CD14-positive monocyte (primary cell): ENCODE measurements at regions not wholly inside any gene's neighbourhood (a gene's known extent, or its start where the extent isn't known, plus 50 kb on each side); places are given as distances from the start of the nearest gene placed in this dataset.

ENCODE experiments used
- DNase-seq, 3 donors: peaks; one replicate each; pipeline ENCODE4 v3.0.0-alpha.2; 2011 to 2022
- H2AFZ ChIP-seq: 2 replicates; pipeline ENCODE4 v1.6.0; 2012; ENCODE audit warnings: mild to moderate bottlenecking, low read depth, low read length, inconsistent platforms; ENCODE audit not compliant: insufficient read depth, poor library complexity, severe bottlenecking
- H3K27ac ChIP-seq, 2 donors: 1 replicate in 1 of 2; 2 replicates in 1 of 2; pipeline ENCODE4 v1.5.1; 2012 to 2013; ENCODE audit warnings: low read length in 2 of 2, control low read depth in 1 of 2, inconsistent platforms in 1 of 2, low read depth in 1 of 2, mild to moderate bottlenecking in 1 of 2
- H3K27me3 ChIP-seq, 2 donors: one replicate each; pipeline versions ENCODE4 v1.6.0 to v1.6.1; 2011 to 2013; ENCODE audit warnings: low read length in 2 of 2; ENCODE audit not compliant: control insufficient read depth in 2 of 2, insufficient read depth in 2 of 2
- H3K36me3 ChIP-seq, 2 donors: replicated peaks in 1 of 2; 1 replicate in 1 of 2; 2 replicates in 1 of 2; pipeline versions ENCODE4 v1.5.1 to v1.6.1; 2012 to 2013; ENCODE audit warnings: low read length in 2 of 2, control low read depth in 1 of 2, inconsistent platforms in 1 of 2, mild to moderate bottlenecking in 1 of 2; ENCODE audit not compliant: insufficient read depth in 2 of 2, control insufficient read depth in 1 of 2
- H3K4me1 ChIP-seq, 2 donors: 1 replicate in 1 of 2; 2 replicates in 1 of 2; pipeline versions ENCODE4 v1.5.1 to v1.6.1; 2012 to 2013; ENCODE audit warnings: low read length in 2 of 2, control low read depth in 1 of 2, inconsistent platforms in 1 of 2, mild to moderate bottlenecking in 1 of 2, moderate library complexity in 1 of 2; ENCODE audit not compliant: insufficient read depth in 2 of 2, control insufficient read depth in 1 of 2
- H3K4me2 ChIP-seq: replicated peaks from 2 replicates; pipeline ENCODE3; 2012; ENCODE audit warnings: low read length, moderate library complexity, mild to moderate bottlenecking; ENCODE audit not compliant: poor library complexity, severe bottlenecking; ENCODE audit errors: extremely low read depth
- H3K4me3 ChIP-seq, 3 experiments: fragments of 200-600 bp in 1 of 3; sonication (generic) in 1 of 3; replicated peaks in 1 of 3; 1 replicate in 2 of 3; 2 replicates in 1 of 3; pipeline ENCODE4 v1.5.1; 2011 to 2013; ENCODE audit warnings: low read length in 3 of 3, mild to moderate bottlenecking in 3 of 3, control low read depth in 2 of 3, low read depth in 2 of 3, inconsistent platforms in 1 of 3, moderate library complexity in 1 of 3
- H3K79me2 ChIP-seq: 2 replicates; pipeline ENCODE4 v1.6.0; 2012; ENCODE audit warnings: mild to moderate bottlenecking, control low read depth, inconsistent platforms, low read length, moderate library complexity; ENCODE audit not compliant: insufficient read depth
- H3K9ac ChIP-seq: 2 replicates; pipeline ENCODE4 v1.6.0; 2017; ENCODE audit warnings: low read length, mild to moderate bottlenecking; ENCODE audit not compliant: insufficient read depth, poor library complexity, severe bottlenecking
- H3K9me3 ChIP-seq, 2 donors: replicated peaks in 1 of 2; 1 replicate in 1 of 2; 2 replicates in 1 of 2; pipeline versions ENCODE4 v1.5.1 to v1.6.1; 2012 to 2013; ENCODE audit warnings: low read length in 2 of 2, control low read depth in 1 of 2; ENCODE audit not compliant: control insufficient read depth in 1 of 2, insufficient read depth in 1 of 2
- H4K20me1 ChIP-seq: 2 replicates; pipeline ENCODE4 v1.6.0; 2012; ENCODE audit warnings: mild to moderate bottlenecking, low read length, control low read depth, moderate library complexity; ENCODE audit not compliant: insufficient read depth
- H3K27ac Mint-ChIP-seq, 7 donors: one replicate each; pipeline ENCODE4 v1.8.0; 2020; ENCODE audit warnings: mild to moderate bottlenecking in 7 of 7, mixed read lengths in 7 of 7, moderate library complexity in 6 of 7, inconsistent platforms in 2 of 7
- H3K27me3 Mint-ChIP-seq, 3 donors: one replicate each; pipeline ENCODE4 v1.8.0; 2021 to 2022; ENCODE audit warnings: low read depth in 3 of 3, mild to moderate bottlenecking in 3 of 3, mixed read lengths in 3 of 3, moderate library complexity in 3 of 3, inconsistent platforms in 1 of 3
- H3K36me3 Mint-ChIP-seq, 2 donors: one replicate each; pipeline ENCODE4 v1.8.0; 2020; ENCODE audit warnings: mixed read lengths in 2 of 2, inconsistent platforms in 1 of 2, mild to moderate bottlenecking in 1 of 2
- H3K4me1 Mint-ChIP-seq: one replicate; pipeline ENCODE4 v1.8.0; 2020; ENCODE audit warnings: mild to moderate bottlenecking, mixed read lengths
- H3K4me3 Mint-ChIP-seq, 2 donors: one replicate each; pipeline ENCODE4 v1.8.0; 2020; ENCODE audit warnings: mild to moderate bottlenecking in 2 of 2, mixed read lengths in 2 of 2, moderate library complexity in 1 of 2
- H3K9me3 Mint-ChIP-seq, 7 donors: one replicate each; pipeline ENCODE4 v1.8.0; 2020 to 2022; ENCODE audit warnings: mixed read lengths in 7 of 7, mild to moderate bottlenecking in 6 of 7, moderate library complexity in 6 of 7, inconsistent platforms in 2 of 7
- WGBS: methylation state at CpG from one replicate; pipeline ENCODE4 v1.1.5; 2013; ENCODE audit warnings: missing lambda C conversion rate; ENCODE audit not compliant: insufficient coverage; 5-methylcytosine and 5-hydroxymethylcytosine counted together
- intact Hi-C, 2 donors: fragments of 100-400 bp; cut with micrococcal nuclease; formaldehyde crosslinking; loops; one replicate each; pipeline versions ENCODE4 v1.15.0 to v1.15.1; 2023
- TF ChIP-seq, protein P1 (sequence below): fragments of 200-600 bp; IDR thresholded peaks from one replicate; pipeline ENCODE4 v1.8.0; 2022; ENCODE audit warnings: antibody characterized with exemption, mild to moderate bottlenecking

DNA sequence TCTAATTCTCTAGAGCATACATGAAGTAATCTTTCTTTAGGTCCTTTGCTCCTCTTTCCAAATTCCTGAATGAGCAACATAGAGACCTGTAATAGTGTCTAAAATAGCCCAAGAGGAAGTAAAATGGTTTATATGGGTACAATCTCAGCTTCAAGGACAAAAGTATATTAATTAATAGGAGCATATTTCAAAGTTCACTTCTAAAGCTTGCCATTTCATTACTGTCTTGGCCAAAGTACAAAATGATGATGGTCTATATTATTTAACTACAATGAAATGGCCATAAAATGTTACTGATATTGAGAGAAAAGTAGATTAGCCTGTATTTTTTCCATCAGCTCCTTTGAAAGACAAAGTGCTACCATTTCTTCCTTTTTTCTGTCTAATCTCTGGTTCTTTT, 410.4 kb upstream of the NOVA1 start:
- Mint-ChIP-seq H3K36me3 (no peaks in the 10 kb centered on the region), H3K27me3 (peaks cover 0 to 1% (median 0%) of the 10 kb centered on the region in 3 donors), H3K9me3 (peaks cover 0 to 1% (median 0%) of the 10 kb centered on the region in 7 donors), H3K27ac (no peak overlapping the region), H3K4me3 (no peak overlapping the region), H3K4me1 (no peaks in the 10 kb centered on the region)
- Histone ChIP-seq H3K4me2 (no peak overlapping the region), H4K20me1 (no peaks in the 10 kb centered on the region), H2AFZ (no peak overlapping the region), H3K9me3 (no peaks in the 10 kb centered on the region), H3K79me2 (no peaks in the 10 kb centered on the region), H3K36me3 (no peaks in the 10 kb centered on the region), H3K27ac (no peak overlapping the region), H3K9ac (no peak overlapping the region), H3K27me3 (no peaks in the 10 kb centered on the region), H3K4me1 (no peaks in the 10 kb centered on the region), H3K4me3 (no peak overlapping the region)
- intact Hi-C loops: no loop called here
- TF ChIP-seq, protein P1, sequence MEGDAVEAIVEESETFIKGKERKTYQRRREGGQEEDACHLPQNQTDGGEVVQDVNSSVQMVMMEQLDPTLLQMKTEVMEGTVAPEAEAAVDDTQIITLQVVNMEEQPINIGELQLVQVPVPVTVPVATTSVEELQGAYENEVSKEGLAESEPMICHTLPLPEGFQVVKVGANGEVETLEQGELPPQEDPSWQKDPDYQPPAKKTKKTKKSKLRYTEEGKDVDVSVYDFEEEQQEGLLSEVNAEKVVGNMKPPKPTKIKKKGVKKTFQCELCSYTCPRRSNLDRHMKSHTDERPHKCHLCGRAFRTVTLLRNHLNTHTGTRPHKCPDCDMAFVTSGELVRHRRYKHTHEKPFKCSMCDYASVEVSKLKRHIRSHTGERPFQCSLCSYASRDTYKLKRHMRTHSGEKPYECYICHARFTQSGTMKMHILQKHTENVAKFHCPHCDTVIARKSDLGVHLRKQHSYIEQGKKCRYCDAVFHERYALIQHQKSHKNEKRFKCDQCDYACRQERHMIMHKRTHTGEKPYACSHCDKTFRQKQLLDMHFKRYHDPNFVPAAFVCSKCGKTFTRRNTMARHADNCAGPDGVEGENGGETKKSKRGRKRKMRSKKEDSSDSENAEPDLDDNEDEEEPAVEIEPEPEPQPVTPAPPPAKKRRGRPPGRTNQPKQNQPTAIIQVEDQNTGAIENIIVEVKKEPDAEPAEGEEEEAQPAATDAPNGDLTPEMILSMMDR: no peak
- no peak for DNase-seq

DNA sequence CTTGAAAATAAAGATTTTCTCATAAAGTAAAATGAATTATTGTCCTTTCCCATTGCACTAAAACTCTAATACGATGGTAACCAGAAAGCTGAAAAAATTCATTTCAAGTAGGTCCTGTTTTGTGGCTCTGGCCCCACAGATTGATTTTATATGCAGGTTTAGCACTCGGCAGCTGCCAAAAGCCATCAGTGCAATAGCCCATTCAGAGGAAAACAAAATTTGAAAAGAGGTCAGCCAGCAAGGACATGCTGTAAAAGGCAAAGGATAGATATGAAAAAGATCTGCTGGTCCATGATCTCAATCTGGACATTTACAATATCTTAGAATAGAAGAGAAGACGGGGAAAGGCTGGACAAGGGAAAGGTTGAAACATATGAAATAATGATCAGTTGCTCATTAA, 414.8 kb upstream of the NOVA1 start:
- Histone ChIP-seq H3K79me2 (no peaks in the 10 kb centered on the region), H3K4me2 (no peak overlapping the region), H4K20me1 (no peaks in the 10 kb centered on the region), H3K27ac (no peak overlapping the region), H3K27me3 (no peaks in the 10 kb centered on the region), H3K9me3 (no peaks in the 10 kb centered on the region), H3K9ac (no peak overlapping the region), H3K36me3 (no peaks in the 10 kb centered on the region), H3K4me1 (no peaks in the 10 kb centered on the region), H3K4me3 (no peak overlapping the region), H2AFZ (no peak overlapping the region)
- no peaks in the 10 kb centered on the region for H3K36me3 Mint-ChIP-seq
- H3K27ac Mint-ChIP-seq: no peak overlapping the region
- intact Hi-C loops: no loop called here
- TF ChIP-seq, protein P1: no peak
- H3K4me3 Mint-ChIP-seq: no peak overlapping the region
- peaks cover 0 to 1% (median 0%) of the 10 kb centered on the region in 3 donors for H3K27me3 Mint-ChIP-seq
- WGBS: 90% methylated on average over 2 of the region's 3 CpGs
- H3K4me1 Mint-ChIP-seq: no peaks in the 10 kb centered on the region
- no peaks in the 10 kb centered on the region for H3K9me3 Mint-ChIP-seq
- no peak for DNase-seq
